Activated CD4-positive, alpha-beta T cell treated with anti-CD3 and anti-CD28 coated beads, Interleukin-2, amount 50 U/mL, for 4 hours (primary cell): ENCODE measurements at regions not wholly inside any gene's neighbourhood (a gene's known extent, or its start where the extent isn't known, plus 50 kb on each side); places are given as distances from the start of the nearest gene placed in this dataset.
"Not testable (repeated sequence)": the region's sequence is repeated elsewhere in the genome, so short reads cannot be mapped to it uniquely, and the experiment has no call there.

Experiments used
- DNase-seq, 2 experiments: peaks; one replicate each; pipeline ENCODE4 v3.0.0-alpha.2; 2020

DNA sequence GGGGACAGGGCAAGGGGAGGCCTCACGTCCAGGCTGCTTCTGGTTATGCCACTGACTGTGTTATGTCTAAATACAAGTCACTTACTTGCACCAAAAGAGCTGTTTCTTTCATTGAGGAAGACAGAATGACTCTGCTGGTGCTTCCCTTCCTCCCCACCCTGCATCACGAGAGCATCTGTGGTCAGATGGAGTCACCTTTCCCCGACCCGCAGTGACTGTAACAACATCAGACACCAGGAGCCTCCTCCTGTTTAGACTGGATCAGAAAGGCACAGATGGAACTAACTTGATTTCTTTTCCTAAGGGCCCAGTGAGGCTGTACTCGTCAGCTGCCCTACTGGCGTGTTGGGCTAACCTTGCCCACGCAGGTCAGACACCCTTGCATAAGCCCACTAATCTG lies 90.3 kb upstream of the ZNF536 start:
- DNase-seq: no peak

DNA sequence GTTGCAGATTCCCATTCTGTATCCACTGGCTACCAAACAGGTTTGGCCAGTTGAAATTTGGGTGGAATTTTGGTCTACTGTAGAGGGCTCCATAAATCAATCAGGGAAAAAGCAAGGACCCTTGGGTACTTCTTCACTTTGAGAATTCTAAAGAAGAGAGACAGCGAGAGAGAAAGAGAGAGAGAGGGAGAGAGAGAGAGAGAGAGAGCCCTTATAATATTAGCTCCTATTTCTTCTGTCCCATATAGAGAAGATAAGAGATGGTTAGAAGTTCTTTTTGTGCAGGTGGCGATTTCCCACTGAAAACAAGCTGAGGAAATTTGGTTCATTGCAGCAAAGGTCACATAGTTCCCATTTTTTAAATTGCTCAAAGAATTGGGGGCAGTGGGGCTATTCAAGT lies 88.6 kb upstream of the ZNF536 start:
- DNase-seq: no peak

DNA sequence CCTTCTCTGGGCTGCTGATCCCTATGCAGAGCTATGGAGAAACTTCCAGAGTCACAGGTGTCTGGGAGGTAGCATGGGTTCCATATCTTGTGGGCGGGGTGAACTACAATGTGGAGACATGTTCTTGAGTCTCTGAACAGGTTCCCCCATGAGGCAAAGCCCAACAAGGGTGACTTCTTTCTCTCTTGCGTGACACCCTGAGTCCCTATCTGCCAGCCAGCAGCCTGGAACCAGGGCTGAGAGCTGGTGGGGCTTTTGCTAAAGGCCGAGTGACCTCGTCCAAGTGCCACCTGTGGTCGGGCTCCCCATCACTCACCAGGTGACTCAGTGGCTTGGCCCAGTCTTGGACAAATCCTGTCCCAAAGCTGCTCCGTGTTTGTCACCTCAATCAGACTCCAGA lies 88.0 kb upstream of the ZNF536 start:
- no peak for DNase-seq

DNA sequence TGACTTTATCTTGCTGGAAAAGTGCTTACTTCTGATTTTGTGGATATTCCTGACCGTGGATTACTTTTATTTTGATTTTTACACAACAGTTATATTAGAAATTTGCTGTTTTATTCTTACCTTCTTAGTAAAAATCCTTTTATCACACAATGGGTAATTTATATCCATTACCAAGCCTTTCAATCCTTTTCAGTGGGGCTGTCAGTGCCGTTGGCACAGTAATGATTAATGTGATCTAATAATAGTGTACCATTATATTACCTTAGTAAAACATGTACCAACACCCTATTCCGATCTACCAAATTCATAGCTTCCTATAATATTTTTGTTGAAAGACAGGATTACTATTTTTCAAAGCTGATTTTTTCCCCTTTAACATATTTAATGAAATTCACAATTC lies 87.3 kb upstream of the ZNF536 start:
- DNase-seq: no peak

DNA sequence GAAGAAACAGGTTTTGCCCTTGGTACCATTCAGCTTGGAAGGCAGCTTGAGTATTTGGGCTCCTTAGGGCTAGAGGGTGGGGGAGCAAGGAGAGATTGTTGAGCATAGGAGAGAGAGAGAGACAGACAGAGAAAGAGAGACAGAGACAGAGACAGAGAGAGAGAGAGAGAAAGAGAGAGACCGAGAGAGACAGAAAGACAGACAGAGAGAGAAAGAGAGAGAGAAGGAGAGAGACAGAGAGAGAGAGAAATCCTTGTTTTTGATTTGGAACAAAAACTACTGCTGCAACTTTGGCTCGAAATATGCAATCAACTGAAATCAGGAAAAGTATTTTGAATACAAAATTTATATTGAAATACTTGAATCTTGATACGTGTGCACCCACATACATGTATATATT lies 85.8 kb upstream of the ZNF536 start:
- DNase-seq: no peak

DNA sequence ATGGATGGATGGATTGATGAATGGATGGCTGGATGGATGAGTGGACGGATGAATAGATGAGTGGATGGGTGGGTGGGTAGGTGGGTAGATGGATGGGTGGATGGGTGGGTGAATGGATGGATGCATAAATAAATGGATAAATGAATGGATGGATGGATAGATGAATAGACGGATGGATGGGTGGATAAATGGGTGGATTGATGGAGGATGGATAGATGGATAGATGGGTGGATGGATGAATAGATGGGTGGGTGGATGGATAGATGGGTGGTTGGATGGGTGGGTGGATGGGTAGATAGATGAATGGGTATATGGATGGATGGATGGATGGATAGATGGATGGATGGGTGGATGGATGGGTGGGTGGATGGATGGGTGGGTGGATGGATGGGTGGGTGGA lies 84.9 kb upstream of the ZNF536 start:
- DNase-seq: no peak

DNA sequence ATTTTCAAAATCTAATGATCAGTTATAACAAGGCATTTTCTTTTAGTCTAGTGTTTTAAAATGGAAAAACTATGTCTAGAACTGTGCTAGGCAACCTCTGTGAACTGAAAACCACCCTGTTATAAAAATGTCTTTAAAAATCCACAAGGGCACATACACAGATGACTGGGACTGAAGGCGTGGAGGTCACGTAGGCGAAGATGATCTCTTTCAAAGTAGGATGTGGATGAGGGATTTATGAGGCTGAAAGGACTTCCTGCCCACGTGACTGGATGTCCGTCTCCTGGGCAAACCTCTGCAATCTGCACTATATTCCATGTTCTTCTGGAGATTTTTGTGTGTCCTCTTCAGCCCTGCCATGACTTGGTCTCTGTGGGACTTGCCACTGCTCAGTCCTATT lies 84.2 kb upstream of the ZNF536 start:
- DNase-seq: no peak

DNA sequence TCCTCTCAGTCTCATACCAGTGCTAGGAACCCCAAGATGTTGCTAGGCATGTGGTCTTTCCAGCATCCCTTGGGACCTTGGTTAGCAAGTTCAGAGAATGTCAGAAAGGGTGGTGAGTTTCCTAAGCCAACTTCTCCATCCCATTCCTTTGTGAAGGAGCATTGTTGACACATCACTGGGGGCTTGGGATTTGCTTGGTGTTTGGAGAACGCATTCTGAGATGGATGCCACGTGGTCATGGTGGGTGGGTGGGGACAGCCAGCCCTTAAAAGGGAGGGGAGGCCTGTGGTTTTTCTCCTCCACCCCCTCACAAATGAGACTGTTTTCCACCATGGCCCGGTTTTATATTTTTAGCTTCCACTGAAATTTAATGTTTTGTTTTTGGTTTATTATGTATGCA lies 83.3 kb upstream of the ZNF536 start:
- DNase-seq: no peak

DNA sequence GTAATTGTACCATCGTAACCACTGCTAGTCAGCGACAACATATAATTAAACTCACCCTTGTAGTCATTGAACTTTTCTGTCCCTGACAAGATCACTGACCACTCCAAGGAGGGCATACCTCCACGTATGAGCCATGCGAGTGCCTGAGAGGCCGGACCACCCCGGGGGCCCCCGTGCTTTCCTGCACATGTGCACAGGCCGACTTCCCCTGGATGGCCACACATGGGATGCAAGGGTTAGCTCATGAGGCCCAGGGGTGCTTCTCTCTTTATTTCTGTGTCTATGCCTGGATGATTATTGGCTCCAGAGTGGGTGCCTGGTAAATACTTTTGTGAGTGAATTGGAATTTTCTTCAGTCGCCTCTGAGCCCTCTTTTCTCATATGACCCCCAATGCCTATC lies 82.8 kb upstream of the ZNF536 start:
- no peak for DNase-seq

DNA sequence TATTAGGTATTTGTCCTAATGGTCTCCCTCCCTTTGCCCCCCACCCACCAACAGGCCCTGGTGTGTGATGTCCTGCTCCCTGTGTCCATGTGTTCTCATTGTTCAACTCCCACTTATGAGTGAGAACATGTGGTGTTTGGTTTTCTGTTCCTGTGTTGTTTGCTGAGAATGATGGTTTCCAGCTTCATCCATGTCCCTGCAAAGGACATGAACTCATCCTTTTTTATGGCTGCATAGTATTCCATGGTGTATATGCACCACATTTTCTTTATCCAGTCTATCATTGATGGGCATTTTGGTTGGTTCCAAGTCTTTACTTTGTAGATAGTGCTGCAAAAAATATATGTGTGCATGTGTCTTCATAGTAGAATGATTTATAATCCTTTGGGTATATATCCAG lies 81.4 kb upstream of the ZNF536 start:
- not testable (repeated sequence) for DNase-seq

DNA sequence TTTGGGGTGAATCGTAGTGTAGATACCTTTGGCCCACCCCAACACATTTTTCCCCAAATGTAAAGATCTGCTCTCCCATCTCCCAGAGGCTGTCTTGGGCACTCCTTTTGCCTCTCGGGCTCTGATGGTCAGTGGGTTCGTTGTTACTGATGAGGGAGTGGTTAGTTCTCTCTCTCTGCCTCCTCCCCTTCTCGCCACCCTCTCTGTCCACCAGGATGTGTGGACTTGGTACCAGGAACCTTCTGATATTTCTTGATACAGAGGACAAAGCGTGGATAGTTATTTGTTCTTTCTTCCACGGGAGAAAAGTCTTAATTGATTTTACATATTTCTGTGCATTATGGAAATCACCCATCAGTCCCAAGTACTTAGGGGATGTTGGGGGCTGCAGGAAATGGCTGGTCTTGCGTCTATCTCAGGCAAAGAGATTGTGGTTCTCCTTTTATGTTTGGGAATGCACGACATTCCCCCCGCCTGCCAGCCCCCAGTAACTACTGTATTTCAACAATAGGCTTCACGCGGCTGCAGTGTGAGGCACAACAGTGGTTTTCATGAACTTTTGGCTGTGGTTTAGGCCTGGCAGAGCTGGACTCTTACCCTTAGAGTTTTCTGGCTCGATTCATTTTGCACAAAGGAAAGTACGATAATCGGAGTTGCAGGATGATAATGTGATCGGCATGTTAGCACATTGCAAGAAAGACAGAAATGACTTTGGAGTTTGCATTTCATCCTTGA lies 79.0 kb upstream of the ZNF536 start:
- DNase-seq: no peak

DNA sequence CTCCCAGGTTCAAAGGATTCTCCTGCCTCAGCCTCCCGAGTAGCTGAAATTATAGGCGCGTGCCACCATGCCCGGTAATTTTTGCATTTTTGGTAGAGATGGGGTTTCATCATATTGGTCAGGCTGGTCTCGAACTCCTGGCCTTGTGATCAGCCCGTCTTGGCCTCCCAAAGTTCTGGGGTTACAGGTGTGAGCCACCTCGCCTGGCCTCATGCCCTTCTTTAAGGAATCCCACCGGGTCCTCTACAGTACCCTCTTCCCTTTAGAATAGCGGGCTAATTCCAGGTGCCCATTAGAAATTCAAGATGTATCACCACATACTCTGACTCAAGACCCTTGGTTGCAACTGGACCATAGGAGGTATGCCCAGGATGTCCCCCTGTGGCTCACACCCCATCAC lies 74.2 kb upstream of the ZNF536 start:
- no peak for DNase-seq

DNA sequence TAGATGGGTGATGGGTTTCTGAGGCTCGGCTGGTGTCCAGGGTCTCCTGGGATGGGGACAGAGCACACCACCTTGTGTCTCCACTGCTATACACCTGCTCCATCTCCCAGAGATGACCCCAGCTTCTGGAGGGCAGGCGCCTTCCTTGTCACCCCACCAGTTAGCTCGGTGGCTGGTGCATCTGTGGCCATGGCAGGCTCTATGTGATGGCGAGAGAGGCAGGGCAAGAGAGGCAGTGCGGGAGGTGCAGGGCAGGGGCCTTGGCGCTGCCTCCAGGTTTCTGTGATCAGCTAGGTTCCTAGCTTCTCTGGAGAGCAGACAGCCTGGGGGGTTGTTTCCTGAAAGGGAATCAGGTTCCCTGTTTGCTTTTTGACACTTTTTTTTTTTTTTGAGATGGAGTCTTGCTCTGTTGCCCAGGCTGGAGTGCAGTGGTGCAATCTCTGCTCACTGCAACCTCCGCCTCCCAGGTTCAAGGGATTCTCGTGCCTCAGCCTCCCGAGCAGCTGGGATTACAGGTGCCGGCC lies 69.0 kb upstream of the ZNF536 start:
- DNase-seq: no peak

DNA sequence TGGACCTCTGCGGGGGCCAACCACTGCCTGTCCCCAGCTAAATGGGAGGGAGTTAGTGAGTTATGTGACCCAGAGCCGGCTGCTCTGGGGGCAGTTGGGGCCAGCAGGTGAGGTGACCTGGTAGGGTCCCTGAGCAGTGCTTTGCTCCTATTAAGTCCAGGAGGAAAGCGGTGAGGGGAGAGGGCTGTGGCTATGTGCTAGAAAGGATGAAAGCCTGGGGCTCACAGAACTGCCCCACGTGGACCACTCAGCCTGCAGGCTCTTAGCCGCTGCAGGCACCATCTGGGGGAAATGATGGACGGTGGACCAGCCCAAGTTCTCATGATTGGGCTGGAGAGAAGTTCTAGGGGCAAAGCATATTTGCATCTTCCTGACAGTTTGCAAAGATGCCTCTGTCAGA lies 67.6 kb upstream of the ZNF536 start:
- no peak for DNase-seq

DNA sequence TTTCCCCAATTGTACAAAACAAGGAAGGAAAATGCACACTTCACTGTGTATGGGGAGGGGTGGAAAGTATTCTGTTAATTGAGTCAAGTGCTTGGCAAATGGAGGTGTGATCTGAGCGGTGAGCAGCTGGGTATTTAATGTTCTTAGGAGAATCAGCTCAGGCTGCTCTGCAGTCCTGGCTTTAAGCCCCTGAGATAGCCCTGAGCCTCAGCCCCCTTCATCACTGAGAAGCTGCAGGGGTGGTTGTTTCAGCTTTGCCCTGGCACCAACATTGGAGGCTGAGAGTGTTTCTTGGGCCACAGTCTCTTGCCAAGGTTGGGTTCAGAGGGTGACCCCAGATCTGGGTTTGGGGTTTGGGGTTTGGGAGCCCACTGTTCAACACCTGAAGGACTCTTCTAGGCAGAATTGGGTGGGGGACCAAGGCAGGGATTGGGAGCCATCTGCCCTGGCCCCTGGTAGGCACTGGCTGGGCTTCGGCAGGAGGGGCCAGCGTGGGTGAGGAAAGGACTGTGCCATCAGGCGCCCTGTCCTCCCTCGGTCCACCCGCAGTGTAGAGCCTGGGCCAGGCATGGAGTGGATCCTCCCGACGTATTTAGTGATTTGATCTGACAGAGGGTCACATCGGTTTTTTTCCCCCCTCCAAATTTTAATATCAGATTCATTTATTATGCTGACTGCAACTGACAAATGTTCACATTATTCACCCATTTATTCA lies 66.7 kb upstream of the ZNF536 start:
- no peak for DNase-seq

DNA sequence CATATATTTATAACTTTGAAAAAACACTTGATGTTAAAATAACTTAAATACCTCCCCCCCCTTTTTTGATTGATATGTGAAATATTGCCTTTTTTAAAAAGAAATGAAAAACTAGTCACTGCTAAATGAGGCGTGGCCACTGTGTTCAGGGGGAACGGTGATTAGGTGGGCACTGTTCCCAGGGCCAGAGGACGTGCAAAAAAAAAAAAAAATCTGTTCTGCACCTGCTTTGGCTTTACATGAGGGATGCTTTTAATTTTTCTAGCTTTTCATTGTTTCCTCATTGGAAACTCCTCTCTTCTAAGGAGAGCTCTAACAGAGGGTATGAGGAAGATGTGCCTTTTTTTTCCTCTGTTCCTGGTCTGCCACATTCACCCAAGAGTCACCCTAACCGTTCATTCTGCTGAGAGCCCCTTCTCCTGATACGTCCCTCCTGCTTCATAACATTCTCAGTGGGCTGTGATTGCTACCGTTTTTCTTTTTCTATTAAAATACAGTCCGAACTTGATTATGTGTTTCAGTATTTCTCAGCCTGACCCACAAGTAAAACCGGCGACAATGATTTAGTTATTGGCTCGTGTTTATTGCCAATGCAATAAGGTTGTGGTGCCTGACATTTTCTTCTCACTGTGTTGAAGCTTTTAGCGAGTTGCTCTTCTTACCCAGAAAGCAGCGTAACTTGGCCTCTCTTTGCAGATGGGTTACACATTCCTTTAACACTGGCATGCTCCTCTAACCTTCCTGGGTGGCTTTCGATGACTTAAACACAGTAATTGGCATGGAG lies 64.8 kb upstream of the ZNF536 start:
- no peak for DNase-seq

DNA sequence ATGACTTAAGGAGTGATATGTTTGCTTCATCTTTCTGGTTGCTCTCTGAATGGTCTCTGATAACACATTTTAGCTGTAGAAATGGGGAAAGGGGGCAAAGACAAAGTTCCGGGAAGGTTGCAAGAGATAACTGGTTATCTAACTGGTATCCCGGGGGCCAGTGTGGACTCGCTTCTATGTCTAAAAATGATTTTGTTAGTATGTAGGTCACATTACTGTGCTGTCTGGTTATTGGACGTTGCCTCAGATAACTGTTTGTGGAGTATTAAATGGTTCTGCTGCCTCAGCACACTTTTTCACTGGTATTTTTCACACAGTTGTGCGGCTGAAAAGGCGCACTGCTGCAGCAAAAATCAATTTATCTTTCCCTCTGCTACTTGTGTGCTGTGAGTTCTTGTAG lies 63.0 kb upstream of the ZNF536 start:
- no peak for DNase-seq

DNA sequence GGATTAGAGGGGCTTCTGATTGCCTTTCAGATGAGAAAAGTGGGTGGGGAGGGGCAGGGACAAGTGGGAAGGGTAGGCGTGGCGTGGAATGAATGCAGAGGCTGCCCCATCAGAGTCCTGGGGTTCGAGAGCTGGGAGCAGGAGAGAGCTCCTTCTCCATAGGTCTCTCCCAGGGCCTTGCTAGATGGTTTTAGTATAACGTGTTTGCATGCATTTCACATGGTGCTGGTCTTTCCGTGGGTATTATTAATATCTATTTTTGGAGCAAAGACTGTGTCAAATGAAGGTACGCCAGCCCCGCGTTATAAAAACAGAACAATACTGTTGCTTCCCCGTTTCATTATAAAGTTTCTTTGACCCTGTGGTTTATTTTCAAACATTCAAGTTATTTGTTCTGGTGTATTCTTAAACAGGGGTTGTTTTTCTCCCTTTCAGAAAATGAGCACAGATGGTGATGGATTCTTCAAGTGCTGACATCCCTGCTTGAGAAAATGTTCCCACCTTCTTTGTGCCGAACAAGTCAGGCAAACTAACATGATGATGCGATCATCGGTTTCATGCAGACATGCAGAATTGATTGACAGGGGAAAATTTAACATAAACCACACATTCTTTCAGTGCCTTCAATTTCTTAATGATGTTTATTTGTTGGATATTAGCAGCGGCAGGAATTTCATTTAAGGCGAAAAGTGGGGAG lies 62.1 kb upstream of the ZNF536 start:
- no peak for DNase-seq

DNA sequence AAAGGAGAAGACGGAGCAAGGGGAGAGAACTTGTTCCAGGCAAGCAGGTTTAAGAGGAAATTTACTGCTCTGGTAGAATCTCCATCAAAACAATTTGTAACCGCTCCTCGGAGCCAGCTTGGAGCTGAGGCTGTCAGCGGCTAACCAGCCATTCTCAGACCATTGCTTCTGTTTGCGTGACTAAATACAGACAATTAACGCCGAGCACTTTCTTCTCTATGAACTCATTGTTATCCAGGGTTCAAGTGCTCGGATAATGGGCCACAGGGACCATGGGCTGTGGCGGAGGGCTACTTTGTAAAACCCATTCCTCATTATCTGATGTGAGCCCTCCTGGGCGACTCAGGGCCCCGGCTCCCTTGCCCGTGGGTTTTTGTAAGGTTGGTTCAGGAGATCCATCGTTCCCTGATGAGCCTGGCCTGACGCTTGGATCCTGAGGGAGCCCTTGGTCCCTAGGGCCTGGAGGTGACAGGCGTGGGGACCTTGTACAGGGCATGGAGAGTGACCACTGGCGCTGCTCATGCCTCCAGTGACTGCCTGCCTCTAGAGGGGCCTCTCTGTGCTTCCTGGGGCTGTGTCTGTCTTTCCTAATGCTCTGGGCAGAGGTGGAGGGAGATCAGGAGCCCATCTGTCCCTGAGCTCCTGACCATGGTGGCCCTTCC lies 61.5 kb upstream of the ZNF536 start:
- no peak for DNase-seq

DNA sequence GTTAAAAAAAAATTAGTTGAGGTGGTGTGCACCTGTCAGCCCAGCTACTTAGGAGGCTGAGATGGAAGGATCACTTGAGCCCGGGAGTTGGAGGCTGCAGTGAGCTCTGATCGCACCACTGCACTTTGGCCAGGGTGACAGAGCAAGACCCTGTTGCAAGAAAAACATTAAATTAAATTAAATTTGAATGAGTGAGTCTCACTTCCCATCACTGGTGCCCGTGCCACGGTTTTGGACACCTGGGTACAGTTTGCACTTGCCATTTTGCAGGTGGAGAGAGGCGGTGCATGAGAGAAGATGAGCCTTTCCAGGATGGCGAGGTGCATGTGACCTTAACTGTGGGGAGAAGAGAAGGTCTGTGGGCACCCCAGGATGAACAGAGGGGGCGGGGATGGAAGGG lies 60.3 kb upstream of the ZNF536 start:
- DNase-seq: no peak

DNA sequence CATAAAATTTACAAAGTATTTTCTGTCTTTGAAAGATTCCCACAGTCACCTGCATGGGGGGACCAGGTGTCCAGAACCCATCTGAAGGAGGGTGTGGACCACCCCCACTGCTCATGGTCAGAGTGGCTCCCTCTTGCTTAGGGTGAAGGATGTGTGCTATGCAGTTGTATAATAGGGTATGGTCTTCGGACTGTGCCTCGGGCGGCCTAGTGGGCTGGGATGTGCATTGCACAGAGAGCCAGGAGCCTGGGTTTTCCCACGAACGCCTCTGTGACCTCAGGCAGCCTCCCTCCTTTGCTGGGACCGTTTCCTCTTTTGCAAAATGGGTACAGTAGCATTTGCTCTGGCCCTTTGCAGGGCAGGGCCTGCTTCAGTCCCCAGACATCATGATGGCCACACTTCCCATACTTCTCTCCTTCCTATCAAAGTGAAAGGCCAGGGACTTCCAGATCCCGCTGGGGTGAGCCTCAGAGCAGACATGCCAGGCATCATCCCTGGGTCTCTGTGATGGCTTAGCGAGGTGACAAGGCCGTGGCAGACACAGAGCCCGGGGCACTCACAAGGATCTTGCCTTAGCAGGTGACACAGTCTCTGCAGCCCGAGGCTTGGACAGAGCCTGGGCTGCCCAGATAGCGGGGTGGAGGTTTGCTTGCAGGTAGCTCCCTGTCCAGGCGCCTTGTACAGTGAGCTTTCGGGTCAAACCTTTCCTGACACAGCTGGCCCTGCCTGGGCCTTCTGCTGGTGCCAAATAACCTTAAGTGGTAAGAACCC lies 59.4 kb upstream of the ZNF536 start:
- DNase-seq: no peak

DNA sequence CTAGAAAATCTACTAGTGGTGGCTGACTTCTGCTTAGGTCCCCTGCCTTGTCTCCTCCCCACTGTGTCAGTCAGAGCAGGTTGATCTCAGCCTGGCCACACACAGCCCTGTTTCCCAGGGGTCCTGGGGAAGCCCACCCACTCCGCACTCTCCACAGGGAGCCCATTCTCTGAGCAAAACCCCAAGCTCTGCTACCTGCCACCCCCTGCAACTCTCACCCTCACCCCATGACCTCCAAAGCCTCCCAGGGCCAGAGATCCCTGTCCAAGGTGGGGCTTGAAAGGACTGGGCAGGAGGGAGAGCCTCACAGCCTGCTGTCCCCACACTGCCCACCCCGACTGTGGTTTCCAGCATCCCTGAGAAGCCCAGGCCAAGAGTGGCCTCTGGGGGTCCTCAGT lies 58.8 kb upstream of the ZNF536 start:
- no peak for DNase-seq
